GM21786 (cell line): ENCODE measurements at regions not wholly inside any gene's neighbourhood (a gene's known extent, or its start where the extent isn't known, plus 50 kb on each side); places are given as distances from the start of the nearest gene placed in this dataset.

ENCODE experiments used
- ATAC-seq: cut with Tn5 transposase; IDR thresholded peaks from one replicate; pipeline ENCODE4 v1.9.1; 2021; ENCODE audit not compliant: unreplicated experiment

DNA sequence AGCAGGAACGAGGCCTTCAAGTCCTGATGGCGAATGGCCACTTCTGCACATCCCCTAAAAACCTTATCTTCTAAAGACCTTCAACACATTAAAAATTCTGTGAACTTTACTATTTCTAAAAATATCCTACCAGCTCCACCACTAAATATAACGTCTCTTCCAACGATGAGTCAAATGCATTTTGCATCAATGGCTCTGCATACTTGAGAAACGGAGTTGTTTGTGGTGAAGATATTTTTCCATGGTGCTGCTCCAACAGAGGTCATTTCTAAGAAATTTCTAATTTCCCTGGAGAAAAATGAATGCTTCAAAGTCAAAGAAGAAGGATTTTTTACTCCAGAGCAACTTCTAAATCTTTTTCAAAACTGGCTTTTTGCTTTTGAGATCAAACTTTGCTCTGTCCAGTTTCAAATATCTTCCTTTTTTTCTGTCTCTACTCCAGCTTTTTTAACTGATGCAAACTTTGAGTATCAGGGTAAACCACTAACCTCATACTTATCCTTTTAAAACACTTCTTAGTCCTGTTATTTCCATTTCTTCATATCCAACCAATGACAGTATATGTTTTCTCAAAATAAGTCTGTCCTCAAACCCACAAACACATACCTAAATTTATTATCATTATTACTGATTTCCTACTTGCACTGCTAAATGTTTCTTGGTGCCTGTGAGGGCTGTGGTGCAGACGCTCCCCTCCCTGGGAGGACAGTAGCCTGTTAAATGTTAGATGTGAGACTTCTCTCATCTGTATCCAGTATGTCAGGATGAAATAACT, 258.1 kb downstream of the KLF6 start:
- no peak for ATAC-seq

- no peak for ATAC-seq
Measured at GRCh38 chr10:3525832-3526449, 259.1 kb downstream of the KLF6 start.

GRCh38 chr10:3524086-3524960, 260.7 kb downstream of the KLF6 start:
- ATAC-seq, result no peak

DNA sequence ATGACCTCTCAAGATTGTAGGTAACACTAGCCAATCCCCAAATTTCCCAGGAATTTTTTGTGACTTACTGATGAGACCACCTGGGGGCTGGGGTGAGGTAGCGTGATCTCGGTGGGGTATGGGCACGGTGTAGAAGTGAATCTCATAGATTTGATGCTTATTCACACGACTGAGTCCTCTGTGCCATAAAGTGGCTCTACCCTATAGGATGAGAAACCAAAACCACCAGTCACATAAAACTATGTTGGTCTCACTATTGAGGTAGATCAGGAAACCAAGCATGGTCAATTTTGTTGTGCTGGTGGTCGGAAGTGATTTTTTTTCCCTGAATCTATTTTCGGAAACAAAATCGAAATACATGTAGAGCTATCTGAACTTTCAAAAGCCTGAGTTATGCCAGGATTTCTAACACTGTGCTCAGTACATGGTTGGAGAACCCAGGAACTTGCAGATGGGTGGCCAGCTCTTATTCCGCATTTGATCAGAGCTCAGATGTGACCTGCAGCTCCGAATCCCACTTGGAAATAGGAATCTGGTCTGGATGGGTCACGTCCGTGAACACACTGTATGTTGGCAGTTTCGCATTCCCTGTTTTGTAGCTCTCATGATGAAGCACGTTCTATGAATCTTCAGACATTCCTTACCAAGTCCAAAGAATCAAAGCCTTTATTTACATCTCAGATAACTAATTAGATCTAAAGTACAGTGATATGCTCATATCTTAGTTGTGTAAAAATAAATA, 261.5 kb downstream of the KLF6 start:
- ATAC-seq, result no peak

DNA sequence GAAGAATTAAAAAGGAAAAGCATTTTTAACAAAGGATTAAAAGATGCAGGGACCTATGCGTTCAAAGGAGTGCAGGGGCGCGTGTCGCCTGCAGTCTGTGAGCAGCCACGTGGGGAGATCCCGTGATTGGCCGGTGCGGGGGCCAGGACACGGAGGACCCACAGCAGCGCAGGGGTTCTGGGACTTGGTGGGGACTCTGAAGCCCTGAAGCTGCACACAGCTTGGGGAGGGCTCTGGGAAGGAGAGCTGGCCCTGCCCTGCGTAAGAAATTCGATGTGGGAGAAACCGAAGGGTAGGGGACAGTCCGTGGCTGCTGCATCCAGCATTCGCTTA, 268.1 kb downstream of the KLF6 start:
- ATAC-seq, result no peak

DNA sequence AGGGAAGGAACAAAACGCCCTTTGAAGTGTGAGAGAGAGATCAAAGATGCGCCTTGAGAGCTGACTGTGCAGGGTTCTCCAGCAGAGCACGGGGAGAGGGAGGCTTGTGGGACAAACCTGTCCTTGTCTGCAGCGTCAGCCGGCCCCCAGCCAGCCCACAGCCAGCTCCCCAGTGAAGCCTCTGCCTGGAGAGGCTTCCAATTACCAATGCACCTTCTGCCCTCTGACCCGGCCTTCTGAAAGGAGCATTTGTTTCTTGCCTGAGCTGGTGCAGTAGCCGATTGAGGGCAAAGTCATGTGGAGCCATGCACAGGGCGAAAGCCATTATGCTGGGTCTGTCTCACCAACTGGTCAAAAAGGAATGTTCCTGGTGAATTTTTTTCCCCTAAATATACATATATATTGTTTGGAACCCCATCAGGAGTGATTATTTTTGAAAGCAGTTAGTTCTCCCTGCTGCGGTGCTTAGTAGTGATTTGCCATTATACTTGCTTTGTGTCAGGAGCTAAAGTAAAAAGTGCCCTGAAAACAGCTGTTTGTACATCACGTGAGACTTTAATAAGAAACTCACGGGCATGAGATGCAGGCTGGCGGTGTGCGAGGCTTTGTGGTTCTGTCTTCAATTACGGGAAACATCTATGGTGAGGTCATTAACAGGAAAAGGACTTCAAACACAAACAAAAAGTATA, 268.6 kb downstream of the KLF6 start:
- no peak for ATAC-seq

- ATAC-seq, result no peak
Measured at GRCh38 chr10:3514691-3515090, 270.3 kb downstream of the KLF6 start.

DNA sequence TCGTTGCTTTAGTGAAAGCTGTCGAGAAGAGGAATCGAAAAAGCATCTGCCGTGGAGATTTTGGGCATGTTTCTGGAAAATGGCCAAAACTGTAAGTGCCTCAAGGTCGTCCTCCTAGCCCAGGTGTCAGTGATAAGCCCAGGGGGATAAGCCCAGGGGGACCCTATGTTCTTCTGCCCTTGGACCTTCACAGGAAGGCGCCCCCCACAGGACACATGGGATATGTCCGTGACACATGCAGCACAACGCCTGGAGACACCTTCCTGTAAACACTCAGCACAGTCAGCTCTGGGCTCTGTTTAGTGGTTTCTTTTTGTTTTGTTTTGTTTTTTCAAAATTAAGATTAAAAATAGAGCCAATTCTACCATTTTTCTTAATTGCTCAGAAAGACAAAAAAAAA, 272.7 kb downstream of the KLF6 start:
- no peak for ATAC-seq

- ATAC-seq, result no peak
Measured at GRCh38 chr10:3511483-3511882, 273.5 kb downstream of the KLF6 start.

GRCh38 chr10:3510741-3511140, 274.3 kb downstream of the KLF6 start:
- ATAC-seq, result no peak

- no peak for ATAC-seq
Measured at GRCh38 chr10:3509355-3509754, 275.7 kb downstream of the KLF6 start.

DNA sequence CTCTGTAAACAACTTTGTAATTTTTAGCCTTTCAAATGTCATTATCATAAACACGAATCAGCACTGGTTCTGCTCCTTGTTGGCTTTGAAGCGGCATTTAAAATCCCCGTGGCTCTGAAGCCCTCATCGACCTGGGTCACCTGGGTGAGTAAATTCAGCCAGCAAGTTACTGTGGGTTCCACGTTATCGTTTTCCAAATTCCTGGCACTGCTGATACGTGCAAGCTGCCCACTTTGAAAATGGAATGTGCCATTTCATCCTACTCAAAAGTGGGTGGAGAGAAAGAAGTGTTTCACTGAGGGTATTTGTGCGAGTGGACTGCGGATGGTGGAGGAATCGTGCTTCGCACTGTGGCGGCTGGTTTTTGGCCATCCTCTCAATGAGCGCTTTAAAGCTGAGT, 281.7 kb downstream of the KLF6 start:
- ATAC-seq, result no peak

- no peak for ATAC-seq
Measured at GRCh38 chr10:3502673-3503072, 282.3 kb downstream of the KLF6 start.

DNA sequence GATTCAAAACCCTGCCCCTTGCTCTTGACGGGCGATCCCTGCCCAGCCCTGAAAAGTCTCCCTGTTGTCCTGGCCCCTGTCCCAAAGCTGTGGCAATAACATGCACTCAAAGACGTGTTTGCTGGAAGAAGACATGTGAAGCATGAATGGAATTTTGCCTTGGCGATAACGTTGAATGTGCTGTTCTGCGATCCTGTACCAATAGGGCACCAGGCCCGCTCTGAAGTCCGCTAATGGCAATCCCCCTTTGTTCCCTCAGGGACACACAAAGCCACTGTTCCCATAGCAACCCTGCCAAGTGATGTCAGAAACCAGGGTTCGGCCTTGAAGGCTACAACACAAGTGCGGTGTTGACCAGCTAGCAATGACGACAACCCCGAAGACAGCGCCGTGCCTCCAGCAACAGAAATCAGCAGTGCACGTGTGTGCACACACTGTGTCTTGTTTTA, 284.6 kb downstream of the KLF6 start:
- ATAC-seq, result no peak

GRCh38 chr10:3499120-3499519, 285.9 kb downstream of the KLF6 start:
- ATAC-seq, result no peak

DNA sequence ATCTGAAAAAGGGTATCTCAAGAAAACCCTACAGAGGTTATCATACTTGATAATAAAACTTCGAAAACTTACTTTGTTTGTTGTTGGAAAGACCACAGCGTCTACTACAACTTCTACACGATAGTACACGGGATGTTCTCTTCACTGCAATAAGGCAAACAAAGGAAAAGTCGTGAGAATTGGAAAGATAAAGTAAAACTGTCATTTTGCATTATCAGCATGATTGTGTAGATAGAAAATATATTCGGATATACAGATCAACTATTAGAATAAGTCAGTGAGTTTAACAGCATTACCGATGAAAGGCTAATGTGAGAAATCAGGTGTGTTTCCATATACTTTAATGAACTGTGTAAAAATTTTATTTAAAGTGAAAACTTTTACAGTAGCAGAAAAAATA, 287.4 kb downstream of the KLF6 start:
- ATAC-seq, result no peak

- ATAC-seq, result no peak
Measured at GRCh38 chr10:3496138-3496537, 288.9 kb downstream of the KLF6 start.

GRCh38 chr10:3495281-3495680, 289.7 kb downstream of the KLF6 start:
- ATAC-seq, result no peak

- no peak for ATAC-seq
Measured at GRCh38 chr10:3494838-3495230, 290.2 kb downstream of the KLF6 start.

GRCh38 chr10:3494131-3494837, 290.7 kb downstream of the KLF6 start:
- no peak for ATAC-seq
